ENCODE measurements at regions not wholly inside any gene's neighbourhood (a gene's known extent, or its start where the extent isn't known, plus 50 kb on each side); places are given as distances from the start of the nearest gene placed in this dataset.

GRCh38 chr4:28360681-28361080 lies 1500.0 kb downstream of the STIM2 start:
- no peak for TF ChIP-seq CTCF (IDR thresholded peaks at IDR 0.05)
- TF ChIP-seq POLR2A (IDR thresholded peaks at IDR 0.05): no peak
